GM10248 (cell line): ENCODE measurements at regions not wholly inside any gene's neighbourhood (a gene's known extent, or its start where the extent isn't known, plus 50 kb on each side); places are given as distances from the start of the nearest gene placed in this dataset.

ENCODE experiments used
- CTCF ChIA-PET: fragments of 300-600 bp; sonication (Branson Sonifier 250); formaldehyde crosslinking; extraction: SDS; loops from one replicate; lab custom pipeline; 2021; ENCODE audit warnings: antibody characterized with exemption; lab: Yijun Ruan, JAX
- POLR2A ChIA-PET: fragments of 350-650 bp; sonication (Branson Sonifier 250); formaldehyde crosslinking; extraction: SDS; loops from one replicate; lab custom pipeline; 2020; ENCODE audit warnings: antibody characterized with exemption; lab: Yijun Ruan, JAX
- DNase-seq: peaks from one replicate; pipeline ENCODE4 v3.0.0; 2012; ENCODE audit errors: extremely low spot score
- TF ChIP-seq, protein P1 (sequence below): IDR thresholded peaks from 2 replicates; pipeline ENCODE4 v1.5.1; 2012; ENCODE audit warnings: mild to moderate bottlenecking, low read depth; ENCODE audit errors: extremely low read depth, missing control alignments, control extremely low read depth

DNA sequence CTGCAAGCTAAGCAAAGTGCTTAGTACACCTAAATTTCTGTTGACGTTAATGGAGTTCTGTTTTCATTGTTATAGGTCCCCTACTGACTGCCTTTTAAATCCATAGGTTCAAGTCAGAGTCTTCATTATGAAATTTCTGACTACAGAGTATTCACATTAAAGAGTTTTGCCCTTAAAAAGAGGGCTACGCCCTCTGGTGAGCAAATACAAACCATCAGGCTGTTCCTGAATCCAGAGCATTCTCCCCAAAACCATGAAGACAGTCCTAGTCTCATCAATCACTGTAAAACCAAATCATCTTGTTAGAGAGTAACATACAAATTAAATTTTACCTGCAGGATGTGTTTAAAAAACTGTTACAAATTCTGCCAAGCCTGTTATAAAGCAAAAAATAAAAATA is 1091.7 kb downstream of the TDRD15 start:
- ChIA-PET CTCF (interaction anchor here (2.1 kb wide), 1 partner anchor 8 kb away, joined by 6 read pairs; no protein-coding TSS in a partner anchor), POLR2A (no interaction called here)
- DNase-seq = no peak
- TF ChIP-seq, protein P1, sequence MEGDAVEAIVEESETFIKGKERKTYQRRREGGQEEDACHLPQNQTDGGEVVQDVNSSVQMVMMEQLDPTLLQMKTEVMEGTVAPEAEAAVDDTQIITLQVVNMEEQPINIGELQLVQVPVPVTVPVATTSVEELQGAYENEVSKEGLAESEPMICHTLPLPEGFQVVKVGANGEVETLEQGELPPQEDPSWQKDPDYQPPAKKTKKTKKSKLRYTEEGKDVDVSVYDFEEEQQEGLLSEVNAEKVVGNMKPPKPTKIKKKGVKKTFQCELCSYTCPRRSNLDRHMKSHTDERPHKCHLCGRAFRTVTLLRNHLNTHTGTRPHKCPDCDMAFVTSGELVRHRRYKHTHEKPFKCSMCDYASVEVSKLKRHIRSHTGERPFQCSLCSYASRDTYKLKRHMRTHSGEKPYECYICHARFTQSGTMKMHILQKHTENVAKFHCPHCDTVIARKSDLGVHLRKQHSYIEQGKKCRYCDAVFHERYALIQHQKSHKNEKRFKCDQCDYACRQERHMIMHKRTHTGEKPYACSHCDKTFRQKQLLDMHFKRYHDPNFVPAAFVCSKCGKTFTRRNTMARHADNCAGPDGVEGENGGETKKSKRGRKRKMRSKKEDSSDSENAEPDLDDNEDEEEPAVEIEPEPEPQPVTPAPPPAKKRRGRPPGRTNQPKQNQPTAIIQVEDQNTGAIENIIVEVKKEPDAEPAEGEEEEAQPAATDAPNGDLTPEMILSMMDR = no peak

DNA sequence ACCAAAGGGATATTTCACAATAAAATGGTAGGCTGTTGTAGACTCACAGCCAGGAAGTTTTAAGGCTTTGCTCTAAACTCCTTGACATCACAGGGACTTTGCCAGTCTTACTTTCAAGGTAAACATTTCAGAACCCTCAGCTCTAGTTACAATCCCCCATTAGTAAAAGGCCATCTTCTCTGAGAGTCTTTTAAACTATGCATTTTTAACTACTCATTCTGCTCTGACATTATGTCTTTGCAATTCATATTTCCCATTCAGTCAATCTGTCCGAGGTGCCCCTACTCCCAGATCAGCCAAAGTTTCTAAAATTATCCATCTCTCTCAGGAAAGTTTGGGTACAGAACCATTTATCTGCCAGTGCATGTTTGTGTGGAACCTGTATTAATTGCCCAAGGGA is 1094.1 kb downstream of the TDRD15 start:
- ChIA-PET CTCF (interaction anchor here (1.0 kb wide), 1 partner anchor 9 kb away, joined by 4 read pairs; no protein-coding TSS in a partner anchor), POLR2A (no interaction called here)
- TF ChIP-seq, protein P1 = no peak
- DNase-seq = no peak

DNA sequence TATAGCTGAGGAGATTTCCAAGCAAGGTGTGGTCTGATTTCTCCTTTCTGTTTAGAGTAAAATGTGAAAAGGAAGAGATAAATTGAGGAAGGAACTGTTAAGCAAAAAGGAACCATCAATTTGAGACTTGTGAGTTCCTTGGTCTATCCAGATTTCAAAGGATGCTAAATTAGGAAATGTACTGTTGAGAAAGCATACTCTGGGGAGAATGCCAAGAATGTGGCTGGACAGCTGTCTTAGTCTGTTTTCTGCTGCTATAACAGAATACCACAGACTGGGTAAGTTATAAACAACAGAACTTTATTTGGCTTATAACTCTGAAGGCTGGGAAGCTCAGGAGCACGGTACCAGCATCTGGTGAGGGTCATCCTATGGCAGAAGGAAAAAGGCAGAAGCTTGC is 1097.2 kb downstream of the TDRD15 start:
- ChIA-PET POLR2A (no interaction called here), CTCF (no interaction called here)
- TF ChIP-seq, protein P1 = no peak
- DNase-seq = no peak

DNA sequence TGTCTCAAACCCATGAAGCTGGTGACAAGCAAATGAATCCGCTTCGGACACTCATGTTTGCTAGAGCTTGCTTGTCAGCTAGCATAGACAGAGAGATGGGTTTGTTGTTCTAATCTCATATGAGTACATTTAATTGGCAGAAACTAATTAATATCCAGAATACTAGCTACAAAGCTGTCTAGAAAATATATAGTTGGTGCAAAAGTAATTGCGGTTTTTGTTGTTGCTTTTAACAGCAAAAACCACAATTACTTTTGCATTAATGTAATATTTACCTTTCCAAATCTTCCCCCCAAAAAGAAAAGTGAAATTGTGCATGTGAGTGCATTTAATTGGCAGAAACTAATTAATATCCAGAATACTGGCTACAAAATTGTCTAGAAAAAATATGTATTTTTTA is 1115.2 kb downstream of the TDRD15 start:
- POLR2A ChIA-PET = no interaction called here
- TF ChIP-seq, protein P1 = no peak
- DNase-seq = no peak
- CTCF ChIA-PET = no interaction called here

- POLR2A ChIA-PET = no interaction called here
- TF ChIP-seq, protein P1 = no peak
- CTCF ChIA-PET = no interaction called here
- no peak for DNase-seq
These were observed 1123.7 kb downstream of the TDRD15 start for GRCh38 chr2:22247466-22247865.

DNA sequence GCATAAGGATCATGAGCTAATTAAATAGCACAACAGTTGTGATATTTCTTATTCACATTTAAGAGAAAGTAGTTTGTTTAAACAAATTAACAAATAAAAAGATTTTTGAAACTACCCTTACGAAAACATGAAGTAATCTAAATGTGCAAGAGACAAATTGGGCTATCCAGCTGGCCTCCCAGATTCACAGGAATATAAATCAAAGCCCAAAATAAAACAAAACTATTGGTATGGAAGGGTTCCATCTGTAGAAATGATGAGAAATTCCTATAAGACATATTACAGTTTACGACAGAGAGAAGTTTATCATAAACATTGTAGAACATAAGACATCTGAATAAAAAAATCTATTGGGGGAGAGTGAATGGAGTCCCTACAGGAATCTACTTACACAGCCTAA is 1125.1 kb downstream of the TDRD15 start:
- no peak for DNase-seq
- TF ChIP-seq, protein P1 = no peak
- CTCF ChIA-PET = no interaction called here
- POLR2A ChIA-PET = no interaction called here

- CTCF ChIA-PET = no interaction called here
- POLR2A ChIA-PET = no interaction called here
- TF ChIP-seq, protein P1 = no peak
- no peak for DNase-seq
These were observed 1129.4 kb downstream of the TDRD15 start for GRCh38 chr2:22253171-22253570.
